Middle frontal gyrus (tissue), 1 donor: ENCODE measurements at regions not wholly inside any gene's neighbourhood (a gene's known extent, or its start where the extent isn't known, plus 50 kb on each side); places are given as distances from the start of the nearest gene placed in this dataset.

Experiments
- DNase-seq: peaks from one replicate; pipeline ENCODE4 v3.0.0-alpha.2; 2015; ENCODE audit warnings: low spot score; ENCODE audit errors: extremely low spot score

- DNase-seq = no peak
Measured at GRCh38 chr4:179927473-179927872, 2315.7 kb upstream of the TENM3 start.

GRCh38 chr4:179941911-179942310 lies 2301.3 kb upstream of the TENM3 start:
- no peak for DNase-seq

- DNase-seq = no peak
Measured at GRCh38 chr4:179976777-179977176, 2266.4 kb upstream of the TENM3 start.

- DNase-seq = no peak
Measured at GRCh38 chr4:179977378-179977777, 2265.8 kb upstream of the TENM3 start.

GRCh38 chr4:179981161-179981560 lies 2262.0 kb upstream of the TENM3 start:
- DNase-seq = no peak

GRCh38 chr4:179989975-179990374 lies 2253.2 kb upstream of the TENM3 start:
- no peak for DNase-seq

GRCh38 chr4:180009316-180009715 lies 2233.9 kb upstream of the TENM3 start:
- no peak for DNase-seq

GRCh38 chr4:180028682-180029081 lies 2214.5 kb upstream of the TENM3 start:
- DNase-seq = no peak

GRCh38 chr4:180031330-180031729 lies 2211.9 kb upstream of the TENM3 start:
- no peak for DNase-seq

GRCh38 chr4:180041576-180041975 lies 2201.6 kb upstream of the TENM3 start:
- DNase-seq = no peak

GRCh38 chr4:180052629-180053028 lies 2190.6 kb upstream of the TENM3 start:
- no peak for DNase-seq

GRCh38 chr4:180054291-180054690 lies 2188.9 kb upstream of the TENM3 start:
- DNase-seq = no peak

- no peak for DNase-seq
Measured at GRCh38 chr4:180057299-180057721, 2185.9 kb upstream of the TENM3 start.

- DNase-seq = no peak
Measured at GRCh38 chr4:180057891-180058671, 2185.1 kb upstream of the TENM3 start.

- DNase-seq = peak; percentile 52
Measured at GRCh38 chr4:180058691-180059215, 2184.4 kb upstream of the TENM3 start.

GRCh38 chr4:180059216-180059881 lies 2183.9 kb upstream of the TENM3 start:
- no peak for DNase-seq

- DNase-seq = no peak
Measured at GRCh38 chr4:180060159-180060889, 2182.9 kb upstream of the TENM3 start.

- no peak for DNase-seq
Measured at GRCh38 chr4:180081072-180081471, 2162.1 kb upstream of the TENM3 start.

GRCh38 chr4:180084561-180084960 lies 2158.6 kb upstream of the TENM3 start:
- DNase-seq = no peak

- no peak for DNase-seq
Measured at GRCh38 chr4:180086480-180087190, 2156.6 kb upstream of the TENM3 start.

GRCh38 chr4:180098586-180098985 lies 2144.6 kb upstream of the TENM3 start:
- no peak for DNase-seq
